ENCODE measurements at regions not wholly inside any gene's neighbourhood (a gene's known extent, or its start where the extent isn't known, plus 50 kb on each side); places are given as distances from the start of the nearest gene placed in this dataset.

DNA sequence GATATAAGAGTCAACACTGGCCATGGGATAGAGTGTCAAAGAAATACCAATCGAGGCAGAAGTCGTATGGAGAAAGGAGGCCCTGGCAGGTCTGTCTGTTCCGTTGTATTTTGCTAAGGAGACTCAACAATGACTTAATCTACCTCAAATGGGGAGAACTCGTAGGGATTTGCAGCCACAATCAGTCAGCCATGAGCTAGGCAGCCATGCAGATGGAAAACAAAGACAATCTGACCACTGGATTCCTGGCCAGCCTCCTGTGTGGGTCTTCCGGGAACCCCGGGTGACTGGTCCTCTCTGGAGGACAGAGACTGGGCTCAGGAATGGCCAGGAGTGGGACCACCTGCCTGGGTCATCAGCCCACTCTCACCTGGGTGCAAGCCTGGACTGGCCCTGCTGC is 167.8 kb downstream of the ETS2 start:
- TF ChIP-seq, protein P1, sequence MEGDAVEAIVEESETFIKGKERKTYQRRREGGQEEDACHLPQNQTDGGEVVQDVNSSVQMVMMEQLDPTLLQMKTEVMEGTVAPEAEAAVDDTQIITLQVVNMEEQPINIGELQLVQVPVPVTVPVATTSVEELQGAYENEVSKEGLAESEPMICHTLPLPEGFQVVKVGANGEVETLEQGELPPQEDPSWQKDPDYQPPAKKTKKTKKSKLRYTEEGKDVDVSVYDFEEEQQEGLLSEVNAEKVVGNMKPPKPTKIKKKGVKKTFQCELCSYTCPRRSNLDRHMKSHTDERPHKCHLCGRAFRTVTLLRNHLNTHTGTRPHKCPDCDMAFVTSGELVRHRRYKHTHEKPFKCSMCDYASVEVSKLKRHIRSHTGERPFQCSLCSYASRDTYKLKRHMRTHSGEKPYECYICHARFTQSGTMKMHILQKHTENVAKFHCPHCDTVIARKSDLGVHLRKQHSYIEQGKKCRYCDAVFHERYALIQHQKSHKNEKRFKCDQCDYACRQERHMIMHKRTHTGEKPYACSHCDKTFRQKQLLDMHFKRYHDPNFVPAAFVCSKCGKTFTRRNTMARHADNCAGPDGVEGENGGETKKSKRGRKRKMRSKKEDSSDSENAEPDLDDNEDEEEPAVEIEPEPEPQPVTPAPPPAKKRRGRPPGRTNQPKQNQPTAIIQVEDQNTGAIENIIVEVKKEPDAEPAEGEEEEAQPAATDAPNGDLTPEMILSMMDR (IDR thresholded peaks at IDR 0.05) = no peak
- no peak for TF ChIP-seq POLR2A (IDR thresholded peaks at IDR 0.05)
